NK-92 treated with Interleukin-12 subunit alpha and Interleukin-12 subunit beta, amount 100 ng/mL, for 24 hours (cell line): ENCODE measurements at regions not wholly inside any gene's neighbourhood (a gene's known extent, or its start where the extent isn't known, plus 50 kb on each side); places are given as distances from the start of the nearest gene placed in this dataset.

ENCODE experiments used
- DNase-seq: peaks from one replicate; lab custom pipeline; 2025; lab: John Stamatoyannopoulos, UW

DNA sequence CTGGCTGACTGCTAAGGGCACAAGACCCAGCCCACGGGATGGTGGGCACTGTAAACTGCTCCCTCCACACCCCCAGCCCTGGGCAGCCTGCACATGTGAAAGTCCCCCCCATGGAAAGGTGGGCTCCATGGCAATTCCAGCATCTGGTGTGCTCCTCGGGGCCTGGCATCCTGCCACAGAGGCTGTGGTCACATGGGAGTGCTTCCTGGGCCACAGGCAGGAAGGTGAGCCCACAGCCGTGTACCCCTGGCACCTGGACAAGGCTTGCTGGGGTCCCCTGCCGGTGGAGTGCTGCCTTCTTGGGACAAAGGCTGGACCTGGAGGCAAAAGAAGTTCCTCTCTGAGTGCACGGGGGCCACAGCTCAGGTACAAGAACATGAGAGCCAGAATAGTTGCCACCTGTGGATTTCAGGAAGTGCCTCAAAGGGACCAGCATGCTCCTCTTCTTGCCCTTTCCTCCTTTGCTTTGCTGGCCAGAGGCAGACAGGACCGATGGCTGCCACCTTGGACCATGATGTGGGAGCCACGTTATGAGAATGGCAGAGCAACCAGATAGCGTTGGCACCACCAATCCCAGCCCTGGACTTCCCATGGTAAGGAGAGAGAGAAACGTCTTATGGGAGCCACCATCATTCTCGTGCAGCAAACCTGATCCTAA lies 120.2 kb upstream of the MLN start:
- DNase-seq, result no peak

DNA sequence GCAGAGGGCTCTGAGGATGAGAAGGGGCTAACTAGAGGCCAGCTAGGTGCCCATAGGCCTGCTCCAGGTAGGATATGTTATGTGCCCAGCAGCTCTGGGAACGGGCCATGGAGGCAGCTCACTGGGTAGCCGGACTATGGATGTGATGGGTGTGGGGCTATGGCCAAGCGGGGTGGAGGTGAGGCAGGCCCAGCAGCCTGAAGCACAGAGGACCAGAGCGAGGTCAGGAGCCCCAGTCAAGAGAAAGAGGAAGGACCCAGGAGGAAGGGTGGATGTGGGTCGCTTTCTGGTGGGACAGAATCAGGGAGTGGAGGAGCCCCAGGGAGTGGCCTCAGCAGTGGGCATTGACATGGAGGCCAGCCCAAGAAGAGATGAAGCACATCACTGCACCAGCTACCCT lies 117.9 kb upstream of the MLN start:
- DNase-seq, result no peak

DNA sequence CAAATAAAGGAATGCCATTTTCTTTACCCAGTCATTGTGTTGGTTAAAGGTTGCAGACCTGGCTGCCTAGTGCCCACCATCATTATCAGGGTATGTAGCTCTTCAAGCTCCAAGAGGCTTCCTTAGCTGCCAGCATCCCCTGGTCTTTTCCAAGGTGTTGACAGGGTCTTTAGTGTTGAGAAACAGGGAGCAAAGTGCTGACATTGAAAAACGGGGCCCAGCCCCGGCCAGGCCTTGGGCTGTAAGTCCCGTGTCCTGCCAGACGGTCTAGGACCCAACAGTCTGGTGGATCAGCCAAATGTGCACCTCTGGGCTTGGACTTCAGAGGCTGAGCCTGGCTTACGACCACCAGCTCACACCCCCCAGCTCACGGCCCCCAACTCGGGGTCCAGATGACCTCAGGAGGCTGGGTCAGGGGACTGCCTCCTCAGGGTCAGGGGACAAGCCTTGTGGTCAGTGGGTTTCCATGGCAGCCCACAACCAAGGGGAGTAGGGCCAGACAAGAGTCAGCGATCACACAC lies 114.4 kb upstream of the MLN start:
- DNase-seq, result no peak

DNA sequence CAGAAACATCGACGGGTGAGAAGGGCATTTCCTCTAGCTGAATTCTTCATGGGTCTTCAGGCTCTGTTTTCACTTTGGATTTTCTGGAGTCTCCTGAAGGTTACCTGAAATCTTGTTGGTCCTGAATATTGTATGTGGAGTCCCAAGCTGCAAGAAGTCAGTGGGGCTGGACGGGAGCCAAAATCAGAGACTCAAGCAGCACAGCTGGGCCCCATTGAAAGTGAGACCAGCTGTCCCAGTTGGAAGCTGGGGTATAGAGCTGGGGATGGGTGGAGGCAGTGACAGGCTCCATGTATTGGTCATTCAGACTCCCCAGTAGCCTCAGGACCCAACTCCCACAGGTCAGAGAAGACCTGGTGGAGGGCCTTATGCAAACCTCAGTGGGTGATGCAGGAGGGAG lies 111.3 kb upstream of the MLN start:
- DNase-seq, result no peak

DNA sequence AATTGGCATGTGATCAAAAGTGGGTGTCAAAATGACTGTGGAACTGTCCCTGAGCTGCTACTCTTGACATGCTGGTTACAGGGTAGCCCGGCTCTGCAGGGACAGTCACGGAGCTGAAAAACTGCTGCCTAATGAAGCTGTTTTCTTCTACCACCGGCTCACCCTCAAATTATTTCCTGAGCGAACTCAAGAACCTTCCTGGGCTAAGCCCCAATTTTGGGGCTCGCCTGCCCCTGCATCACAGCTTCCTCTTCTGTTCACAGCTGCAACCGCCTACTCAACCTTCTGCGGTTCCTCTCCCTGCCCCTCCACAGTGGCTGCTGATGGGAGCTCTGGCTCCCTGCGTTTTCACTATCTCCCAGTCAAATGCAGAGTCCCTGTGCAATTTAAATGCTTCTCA lies 110.8 kb upstream of the MLN start:
- DNase-seq, result no peak

DNA sequence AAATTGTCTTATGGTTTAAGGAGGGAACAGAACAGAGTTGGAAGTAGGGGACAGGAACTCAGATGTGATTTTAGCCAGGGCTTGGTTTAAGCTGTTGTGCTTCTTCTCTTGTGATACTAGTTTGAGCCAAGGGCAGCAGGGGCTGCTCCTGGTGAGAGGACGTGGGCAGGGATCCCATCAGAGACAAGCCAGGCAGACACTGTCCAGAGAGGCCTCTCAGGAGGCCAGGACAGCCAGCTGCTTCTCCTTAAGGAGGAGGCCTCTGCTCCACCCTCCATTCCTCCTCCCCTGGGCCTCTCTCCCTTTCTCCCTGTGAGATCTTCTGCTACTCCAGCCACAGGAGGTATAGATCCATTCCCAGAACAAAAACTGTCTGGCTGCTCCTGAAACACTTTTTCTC lies 108.4 kb upstream of the MLN start:
- DNase-seq, result no peak

DNA sequence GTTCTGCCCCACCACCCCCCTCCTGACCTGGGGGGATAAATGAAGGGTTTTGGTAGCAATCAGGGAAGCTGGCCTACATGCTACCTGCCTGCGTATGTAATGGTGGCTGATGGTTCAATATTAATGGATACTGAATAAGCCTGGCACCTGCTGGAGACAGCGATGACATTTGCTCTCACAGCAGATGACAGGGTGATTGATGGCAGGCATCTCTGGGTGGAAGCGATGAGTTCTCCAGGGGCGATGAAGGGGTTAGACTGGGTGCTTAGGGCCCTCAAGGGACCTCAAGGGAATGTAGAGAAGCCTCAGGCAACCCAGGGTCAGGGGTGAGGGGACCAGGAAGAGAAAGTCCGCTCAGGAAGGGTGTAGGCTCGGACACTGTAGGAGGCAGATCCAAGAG lies 107.7 kb upstream of the MLN start:
- no peak for DNase-seq

DNA sequence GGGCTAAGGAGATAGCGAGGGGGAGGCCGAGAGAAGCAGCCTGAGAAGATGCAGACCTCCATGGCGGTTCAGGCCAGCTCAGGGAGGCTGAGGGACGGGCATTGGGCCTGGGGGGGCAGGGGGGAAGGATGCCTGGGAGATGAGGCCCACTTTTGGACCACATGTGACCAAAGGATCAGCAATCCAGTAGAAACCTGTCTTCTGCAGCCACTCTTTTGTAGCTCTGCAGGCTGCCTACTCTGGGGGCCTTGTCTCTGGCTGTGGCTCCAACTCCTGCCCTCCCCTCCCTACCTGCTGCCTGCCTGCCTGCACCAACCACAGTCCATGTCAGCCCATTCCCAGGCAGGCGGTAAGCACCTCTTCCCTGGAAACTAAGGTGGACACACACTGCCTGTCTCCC lies 106.8 kb upstream of the MLN start:
- no peak for DNase-seq

DNA sequence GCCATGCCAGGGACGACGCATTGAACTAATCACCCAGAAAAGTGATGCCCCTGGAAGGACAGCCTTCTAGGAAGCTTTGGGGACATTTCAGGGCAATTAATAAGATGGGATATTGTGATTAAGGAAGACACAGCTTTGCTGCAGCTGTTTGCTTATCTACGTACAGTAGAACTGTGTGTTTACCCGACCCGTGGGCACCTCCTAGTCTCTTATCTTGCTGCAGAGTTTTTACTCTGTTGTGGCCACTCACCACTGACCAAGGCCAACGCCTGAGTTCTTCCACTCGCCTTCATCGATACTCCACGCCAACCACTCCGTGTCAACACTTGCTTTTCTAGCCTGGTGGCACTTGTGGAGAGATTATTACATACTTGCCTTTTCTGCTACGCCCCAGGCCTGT lies 105.9 kb upstream of the MLN start:
- DNase-seq, result no peak

DNA sequence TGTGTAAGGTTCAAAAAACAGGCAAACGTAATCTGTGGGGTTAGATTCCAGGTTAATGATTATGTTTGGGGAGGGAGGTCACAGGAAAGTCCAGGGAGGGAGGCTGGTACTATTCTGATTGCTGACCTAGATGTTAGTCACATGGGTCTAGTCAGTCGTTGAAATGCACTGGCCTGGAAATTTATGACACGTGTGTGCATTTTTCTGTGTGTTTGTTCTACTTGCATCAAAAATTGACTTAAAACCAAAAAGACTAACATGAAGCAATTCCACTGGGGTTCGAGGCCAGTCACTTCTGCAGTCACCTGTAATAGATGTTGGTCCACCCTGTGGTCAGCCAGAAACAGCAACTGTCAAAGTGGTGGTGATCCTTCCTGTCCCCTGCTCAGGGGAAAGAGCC lies 104.2 kb upstream of the MLN start:
- no peak for DNase-seq

DNA sequence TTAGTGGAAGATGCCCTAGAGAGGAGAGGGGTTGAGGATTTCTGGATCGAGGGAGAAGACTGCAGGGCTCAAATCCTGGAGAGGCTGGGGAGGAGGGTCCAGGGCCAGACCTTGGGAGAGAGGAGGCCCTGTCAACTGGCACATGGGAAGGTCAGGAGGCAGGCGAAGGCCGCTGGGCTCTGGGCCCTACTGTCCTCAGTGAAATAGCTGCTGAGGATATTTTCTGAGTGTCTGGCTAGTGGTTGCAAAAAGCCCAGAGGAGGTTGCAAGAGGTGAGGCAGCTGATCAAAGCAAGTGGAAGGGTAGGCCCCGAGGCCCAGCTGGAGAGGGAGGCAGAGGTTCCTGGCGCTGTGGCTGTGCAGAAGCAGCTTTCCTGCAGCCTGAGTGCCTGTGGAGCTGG lies 103.4 kb upstream of the MLN start:
- no peak for DNase-seq

DNA sequence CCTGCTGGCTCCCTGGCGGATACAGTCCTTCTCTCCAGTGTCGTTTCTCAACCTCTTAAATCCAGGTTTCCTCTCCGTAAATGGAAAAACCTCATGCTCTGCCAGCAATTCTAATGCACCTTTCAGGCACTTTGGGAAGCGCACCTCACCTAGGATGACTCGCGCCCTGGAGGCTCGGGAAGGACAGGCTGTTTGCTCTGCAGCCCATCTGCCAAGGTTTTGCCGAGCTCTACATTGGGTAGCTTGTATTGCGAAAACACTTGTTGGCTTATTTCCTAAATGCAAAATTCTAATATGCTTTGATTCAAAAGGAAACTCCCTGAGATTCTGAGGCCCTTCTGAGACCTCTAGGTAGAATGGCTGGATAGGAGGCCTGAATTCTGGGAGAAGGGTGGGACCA lies 102.6 kb upstream of the MLN start:
- no peak for DNase-seq

DNA sequence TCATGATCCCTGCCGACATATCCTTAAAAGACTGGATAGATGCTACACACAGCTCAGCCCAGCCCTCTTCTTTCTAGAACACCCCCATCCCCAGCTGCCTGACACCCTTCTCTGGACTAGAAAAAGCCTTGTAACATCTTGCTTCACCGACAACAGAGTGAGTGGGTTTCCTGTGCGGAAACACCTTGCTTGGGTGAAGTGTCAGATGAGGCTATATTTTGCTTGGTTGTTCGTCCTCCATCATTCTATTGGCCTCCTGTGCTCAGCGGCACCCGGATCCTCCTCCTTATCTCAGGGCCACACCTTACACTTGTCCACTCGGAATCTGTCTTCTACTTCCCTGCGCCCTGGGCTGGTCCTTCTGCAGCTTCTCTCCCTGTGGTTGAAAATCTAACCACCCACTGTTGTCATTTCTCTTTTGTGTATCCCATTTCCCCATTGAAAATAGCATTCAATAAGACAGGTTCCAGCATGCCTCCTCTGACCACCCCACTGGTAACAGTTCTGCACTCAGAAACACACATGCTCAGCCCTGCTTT lies 101.3 kb upstream of the MLN start:
- peak; percentile 75 for DNase-seq

DNA sequence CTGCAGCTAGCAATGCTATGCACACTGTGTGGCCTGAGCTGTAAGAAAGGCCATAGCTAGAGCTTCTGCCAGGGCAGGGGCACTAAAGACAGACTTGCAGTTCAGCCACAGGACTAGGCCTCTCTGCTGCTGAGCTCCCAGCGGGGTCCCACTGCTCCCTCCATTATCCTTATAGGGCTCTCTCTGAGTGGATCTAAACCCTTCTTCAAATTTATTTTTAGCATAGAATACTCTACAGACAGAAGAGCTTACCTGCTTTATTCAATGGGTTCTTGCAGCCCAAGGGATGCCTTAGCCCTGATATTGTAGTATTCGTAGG lies 100.9 kb upstream of the MLN start:
- no peak for DNase-seq

DNA sequence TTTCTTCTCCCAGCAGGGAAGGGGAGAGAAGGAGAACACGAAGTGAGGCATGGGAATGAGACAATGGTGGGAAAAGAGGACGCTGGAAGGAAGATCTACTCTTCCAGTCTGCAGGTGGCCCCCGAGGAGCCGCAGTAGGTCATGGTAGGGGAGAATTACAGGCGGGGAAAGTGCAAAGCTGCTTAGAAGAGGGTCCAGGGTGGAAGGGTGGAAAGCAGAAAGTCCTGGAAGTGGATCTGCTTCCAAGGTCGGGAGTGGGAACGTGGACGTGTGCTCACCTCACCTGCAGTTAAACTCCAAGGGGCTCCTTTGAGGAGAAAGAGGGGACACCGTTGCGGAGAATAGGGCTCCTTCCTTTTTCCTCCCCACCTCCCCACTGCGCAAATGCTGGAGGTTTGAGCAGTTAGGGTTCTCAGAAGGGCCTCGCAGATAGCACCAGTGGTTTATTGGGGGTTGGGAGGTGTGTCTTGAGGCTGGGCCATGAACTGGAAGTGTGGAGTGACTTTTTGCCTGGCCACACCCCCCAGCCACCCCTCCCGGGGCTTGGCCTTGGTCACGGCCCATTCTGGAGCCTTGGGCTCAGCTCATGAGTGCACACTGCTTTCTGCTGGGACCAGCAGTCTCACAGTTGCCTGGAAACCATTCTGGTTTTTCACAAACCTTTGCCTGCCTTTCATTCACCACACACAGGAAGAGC lies 100.4 kb upstream of the MLN start:
- peak; percentile 95 for DNase-seq

DNA sequence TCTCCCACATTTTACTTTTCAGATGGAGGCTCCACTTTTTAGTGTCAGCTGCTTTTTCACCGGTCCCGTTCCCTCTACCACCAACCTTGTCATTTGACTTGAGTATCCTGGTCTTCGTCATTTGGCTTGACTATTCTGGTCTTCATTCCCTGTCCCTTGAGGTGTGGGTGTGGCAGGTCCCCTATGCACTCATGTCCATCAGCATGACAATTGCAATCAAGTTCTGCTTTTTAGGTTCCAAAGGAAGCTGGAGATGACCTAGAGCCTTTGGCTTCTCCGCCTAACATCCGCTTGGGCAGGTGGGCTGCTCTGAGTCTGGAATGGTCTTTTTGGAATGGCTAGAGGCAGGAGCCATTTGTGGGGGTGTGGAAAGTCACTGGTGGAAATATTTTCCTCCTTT lies 99.8 kb upstream of the MLN start:
- DNase-seq, result no peak

DNA sequence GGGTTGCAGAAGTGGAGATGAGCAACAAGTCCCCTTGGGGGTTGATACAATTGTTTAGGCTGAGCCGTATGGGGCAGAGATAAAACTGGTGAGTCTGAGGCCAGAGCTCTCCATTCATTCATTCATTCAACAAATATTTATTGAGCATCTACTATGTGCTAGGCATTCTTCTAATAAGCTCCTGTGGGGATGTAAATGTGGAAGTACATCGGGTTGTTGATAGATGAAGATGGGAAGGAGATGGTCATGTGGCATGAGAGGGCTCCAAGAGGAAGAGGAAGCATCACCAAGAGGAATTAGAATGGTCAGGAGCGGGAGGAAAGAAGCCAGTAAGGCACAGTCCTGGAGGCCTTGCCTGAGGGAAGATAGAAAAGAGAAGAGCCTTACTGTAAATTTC lies 98.7 kb upstream of the MLN start:
- no peak for DNase-seq

DNA sequence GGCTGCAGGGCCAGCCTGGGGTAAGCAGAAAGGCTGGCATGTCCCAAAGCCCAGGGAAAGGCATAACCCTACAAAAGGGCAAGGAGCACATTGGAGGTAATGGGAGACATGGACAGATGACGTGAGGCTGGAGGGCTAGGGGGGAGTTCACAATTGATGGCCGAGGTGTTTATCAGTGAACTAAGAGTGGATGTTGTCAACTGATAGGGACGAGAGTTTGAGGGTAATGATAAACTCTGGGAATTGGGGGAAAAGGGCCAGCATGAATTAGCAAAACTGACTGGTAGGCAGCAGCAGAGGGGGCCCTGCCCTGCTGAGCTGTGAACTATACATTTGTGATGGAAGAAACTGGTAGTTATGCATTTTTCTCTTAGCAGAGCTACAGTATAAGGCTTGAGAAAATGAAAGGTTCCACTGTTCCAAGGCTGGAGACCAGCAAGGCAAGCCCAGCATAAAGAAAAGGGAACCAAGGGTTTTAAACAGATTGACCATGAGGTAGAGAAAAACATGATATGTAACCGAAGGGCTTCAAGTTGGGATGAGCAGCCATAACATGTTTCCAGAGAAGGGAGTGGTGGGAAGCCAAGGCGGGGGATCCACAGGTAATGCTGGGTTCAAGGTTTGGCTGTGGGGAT lies 98.1 kb upstream of the MLN start:
- DNase-seq, result no peak

DNA sequence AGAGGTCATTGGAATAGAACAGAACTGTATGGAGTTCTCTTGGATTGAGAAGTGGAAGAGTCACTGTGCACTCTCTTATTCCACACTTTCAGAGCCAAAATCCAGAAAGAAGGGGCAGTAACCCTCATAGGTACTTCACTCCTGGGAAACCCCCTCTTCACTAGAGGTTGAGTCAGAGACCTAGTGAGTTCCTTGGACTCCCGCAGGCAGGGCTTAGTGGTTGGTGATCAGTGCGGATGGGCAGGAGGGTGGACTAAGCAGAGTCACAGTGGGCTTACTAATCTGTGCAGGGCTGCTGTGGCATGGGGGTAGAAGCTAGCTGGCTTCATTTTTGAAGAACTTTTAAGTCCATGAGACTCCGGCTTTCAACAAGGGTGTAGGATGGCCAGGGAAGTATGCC lies 95.0 kb upstream of the MLN start:
- DNase-seq, result no peak

DNA sequence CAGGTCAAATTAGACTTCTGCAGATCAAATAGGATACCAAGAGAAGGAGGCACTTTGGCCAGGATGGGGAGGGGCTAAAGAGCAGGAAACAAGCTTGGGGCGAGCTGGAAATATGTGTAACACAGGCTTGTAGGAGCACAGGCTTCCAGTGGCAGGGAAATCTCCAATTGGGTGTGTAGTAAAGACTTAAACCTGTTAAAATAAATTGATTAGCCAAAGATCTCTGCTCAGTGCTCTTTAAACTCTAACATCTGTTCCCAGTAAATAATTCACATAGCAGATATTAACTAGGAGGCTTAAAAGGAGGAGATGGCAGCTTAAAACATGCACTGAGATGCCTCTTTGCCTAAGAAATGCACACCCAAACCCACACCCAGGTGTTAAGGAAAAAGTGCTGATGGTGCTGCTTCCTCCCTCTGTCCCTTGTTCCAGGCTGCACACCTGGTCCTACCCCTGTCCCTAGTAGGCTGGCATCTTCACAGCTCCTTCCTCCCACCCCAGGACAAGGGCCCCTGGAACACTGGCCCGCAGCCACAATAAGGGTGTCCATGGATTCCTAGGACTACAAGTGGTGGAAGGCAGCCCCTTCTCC lies 93.5 kb upstream of the MLN start:
- DNase-seq, result no peak

DNA sequence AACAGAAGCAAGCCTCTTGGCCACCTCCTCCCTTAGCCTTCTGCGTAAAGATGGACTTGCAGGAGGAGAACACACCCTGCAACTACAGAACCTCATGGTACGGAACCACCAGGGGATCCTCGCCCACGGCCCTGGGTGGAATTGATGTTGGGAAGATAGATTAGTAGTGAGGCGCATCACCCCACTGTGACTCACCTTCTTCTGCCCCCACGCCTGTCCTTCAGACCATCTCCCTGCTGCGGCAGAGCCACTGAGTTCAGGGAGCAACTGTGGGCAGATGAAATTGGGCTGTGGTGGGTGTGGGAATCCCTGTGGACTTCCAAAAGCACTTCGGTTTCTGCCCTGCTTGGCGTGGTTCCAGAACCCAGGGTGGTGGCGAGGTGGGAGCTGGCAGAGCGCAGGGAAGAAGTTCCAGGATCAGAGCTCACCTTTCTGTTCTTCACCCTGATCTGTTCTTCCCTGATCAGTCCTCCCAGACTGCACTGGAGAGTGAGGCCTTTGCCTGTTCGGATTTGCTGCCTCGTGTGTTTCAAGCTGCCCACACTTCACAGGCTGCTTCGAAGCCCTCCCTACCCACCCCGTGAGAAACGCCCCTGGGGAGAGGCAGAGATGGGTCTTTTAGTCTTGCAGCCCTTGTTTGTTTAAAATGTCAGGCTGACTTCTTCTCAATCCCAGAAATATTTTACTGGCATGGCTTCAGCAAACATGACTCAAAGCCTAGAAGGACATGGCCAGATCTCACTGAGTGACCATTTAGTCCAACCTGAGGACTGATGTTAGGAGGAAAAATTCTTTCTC lies 92.8 kb upstream of the MLN start:
- DNase-seq, result no peak

DNA sequence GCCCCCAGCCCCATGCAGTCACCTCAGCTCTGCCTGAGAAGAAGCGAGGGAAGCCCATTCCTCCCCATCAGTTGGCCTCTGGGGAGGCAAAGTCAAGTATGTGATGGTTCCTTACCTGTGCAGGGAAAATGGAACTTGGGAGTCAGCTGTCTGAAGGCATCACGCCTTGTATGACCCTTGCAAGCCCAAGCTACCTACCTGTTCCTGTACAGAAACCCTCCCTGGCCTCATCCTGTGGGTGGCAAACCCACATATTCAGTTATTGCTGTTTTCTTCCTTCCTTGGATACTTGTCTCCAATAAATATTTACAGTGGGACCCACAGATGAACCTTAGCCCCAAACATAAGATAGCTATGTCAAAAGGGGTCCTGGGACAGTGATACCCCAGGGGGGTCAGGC lies 92.2 kb upstream of the MLN start:
- DNase-seq, result no peak
